ENCODE measurements at regions not wholly inside any gene's neighbourhood (a gene's known extent, or its start where the extent isn't known, plus 50 kb on each side); places are given as distances from the start of the nearest gene placed in this dataset.

DNA sequence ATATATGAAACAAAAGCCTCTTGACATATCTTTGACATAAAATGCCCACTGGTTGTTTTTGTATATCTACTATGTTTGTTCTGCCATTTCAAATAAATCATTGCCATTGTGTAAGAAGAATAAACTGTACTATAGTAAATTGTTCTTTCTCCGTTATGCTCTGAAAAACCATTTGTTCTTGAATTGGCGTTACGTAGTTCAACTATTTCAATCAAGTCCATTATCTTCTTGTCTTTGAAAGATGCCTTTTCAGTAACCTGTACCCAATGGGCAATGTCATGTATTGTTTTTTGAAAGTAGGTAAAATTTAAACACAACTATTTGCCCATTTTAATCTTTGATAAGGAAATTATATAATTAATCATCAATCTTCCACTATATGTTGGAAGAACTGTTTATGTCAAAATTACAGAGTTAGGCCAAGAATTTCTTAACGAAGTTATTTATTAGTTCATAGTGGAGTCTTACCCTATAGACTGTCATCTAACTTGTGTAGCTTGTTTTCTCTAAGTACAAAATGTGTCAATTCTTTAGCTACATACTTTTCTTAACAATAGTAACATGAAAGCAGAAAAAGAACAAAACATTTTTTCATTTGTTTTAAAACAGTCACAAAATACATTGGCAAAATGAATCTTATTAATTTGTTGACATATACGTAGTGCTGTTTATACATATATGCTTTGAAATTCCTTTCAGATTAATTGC, 294.8 kb downstream of the PTPRC start:
- Histone ChIP-seq H3K27me3 (ENCODE audit: insufficient read depth, low read length) (no peaks in the 10 kb centered on the region), H3K4me1 (ENCODE audit: insufficient read depth, low read length) (peaks cover 47% of the 10 kb centered on the region), H2AFZ (ENCODE audit: low read depth, low read length) (no peak overlapping the region), H3K4me3 (ENCODE audit: low read length) (peak overlapping the region; percentile 59), H3K36me3 (ENCODE audit: insufficient read depth, low read length) (no peaks in the 10 kb centered on the region), H3K9me3 (ENCODE audit: low read length) (no peaks in the 10 kb centered on the region)

GRCh38 chr1:198934426-198934825, 295.6 kb downstream of the PTPRC start:
- no peaks in the 10 kb centered on the region for H3K36me3 ChIP-seq (ENCODE audit: insufficient read depth, low read length)
- no peaks in the 10 kb centered on the region for H3K9me3 ChIP-seq (ENCODE audit: low read length)
- peak overlapping the region; percentile 59 for H3K4me3 ChIP-seq (ENCODE audit: low read length)
- peaks cover 40% of the 10 kb centered on the region for H3K4me1 ChIP-seq (ENCODE audit: insufficient read depth, low read length)
- no peak overlapping the region for H2AFZ ChIP-seq (ENCODE audit: low read depth, low read length)
- H3K27me3 ChIP-seq (ENCODE audit: insufficient read depth, low read length) = no peaks in the 10 kb centered on the region

DNA sequence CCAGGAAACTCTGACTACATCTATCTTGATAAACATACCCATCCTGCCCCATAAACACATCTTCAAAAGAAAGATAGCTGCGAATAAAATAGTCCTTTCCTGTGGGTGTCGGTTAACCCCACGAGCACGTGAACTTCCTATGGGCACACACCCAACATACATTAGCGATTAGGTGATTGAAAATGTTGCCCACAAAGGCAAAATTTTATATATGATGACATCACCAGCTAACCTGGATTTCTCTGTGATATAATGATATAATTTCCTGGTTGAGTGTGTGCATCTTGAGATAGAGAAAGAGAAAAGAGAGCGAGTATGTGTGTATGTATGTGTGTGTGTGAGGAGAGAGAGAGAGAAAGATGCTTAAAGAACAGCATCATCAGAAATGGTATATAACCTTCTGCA, 296.1 kb downstream of the PTPRC start:
- no peaks in the 10 kb centered on the region for H3K27me3 ChIP-seq (ENCODE audit: insufficient read depth, low read length)
- H3K36me3 ChIP-seq (ENCODE audit: insufficient read depth, low read length) = no peaks in the 10 kb centered on the region
- no peak overlapping the region for H2AFZ ChIP-seq (ENCODE audit: low read depth, low read length)
- peaks cover 39% of the 10 kb centered on the region for H3K4me1 ChIP-seq (ENCODE audit: insufficient read depth, low read length)
- H3K9me3 ChIP-seq (ENCODE audit: low read length) = no peaks in the 10 kb centered on the region
- peak overlapping the region; percentile 59 for H3K4me3 ChIP-seq (ENCODE audit: low read length)

- Histone ChIP-seq H3K9me3 (ENCODE audit: low read length) (no peaks in the 10 kb centered on the region), H3K4me3 (ENCODE audit: low read length) (peak overlapping the region; percentile 59), H2AFZ (ENCODE audit: low read depth, low read length) (no peak overlapping the region), H3K36me3 (ENCODE audit: insufficient read depth, low read length) (no peaks in the 10 kb centered on the region), H3K4me1 (ENCODE audit: insufficient read depth, low read length) (peaks cover 36% of the 10 kb centered on the region), H3K27me3 (ENCODE audit: insufficient read depth, low read length) (no peaks in the 10 kb centered on the region)
Measured at GRCh38 chr1:198935306-198935921, 296.6 kb downstream of the PTPRC start.

DNA sequence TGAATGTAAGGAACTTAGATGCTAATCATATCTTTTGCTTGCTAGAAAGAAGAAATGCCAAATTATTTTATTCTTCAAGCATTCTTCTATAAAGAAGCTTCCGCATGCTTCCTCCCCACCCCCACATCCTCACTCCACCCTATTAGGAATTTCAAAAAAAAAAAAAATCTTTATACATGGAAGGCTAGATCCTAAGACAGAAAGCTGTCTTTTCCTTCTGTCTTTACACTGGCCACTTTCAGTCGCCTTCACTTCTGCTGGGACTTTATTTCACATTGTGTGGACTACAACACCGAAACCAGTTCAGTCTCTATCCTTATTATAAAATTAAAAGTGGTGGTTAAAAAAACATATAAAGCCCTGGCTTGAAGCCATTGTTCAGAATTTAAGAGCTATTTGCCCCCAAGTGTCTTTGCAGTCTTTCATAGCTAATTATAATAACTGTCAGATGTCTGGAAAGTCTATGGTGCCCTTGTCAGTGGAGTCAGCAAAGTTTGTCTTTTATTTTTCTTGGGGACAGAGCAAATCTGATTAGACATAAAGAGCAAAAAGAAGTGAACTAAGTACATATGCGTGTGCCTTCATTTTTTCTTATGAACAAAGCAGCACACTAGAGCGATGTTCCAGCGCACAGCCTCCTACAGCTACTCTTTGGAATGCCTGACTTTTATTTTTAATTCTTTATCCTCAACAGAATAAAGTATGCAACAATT, 297.7 kb downstream of the PTPRC start:
- Histone ChIP-seq H3K4me1 (ENCODE audit: insufficient read depth, low read length) (peaks cover 29% of the 10 kb centered on the region), H2AFZ (ENCODE audit: low read depth, low read length) (peak overlapping the region; percentile 46), H3K36me3 (ENCODE audit: insufficient read depth, low read length) (no peaks in the 10 kb centered on the region), H3K4me3 (ENCODE audit: low read length) (peak overlapping the region; percentile 59), H3K9me3 (ENCODE audit: low read length) (no peaks in the 10 kb centered on the region), H3K27me3 (ENCODE audit: insufficient read depth, low read length) (no peaks in the 10 kb centered on the region)

DNA sequence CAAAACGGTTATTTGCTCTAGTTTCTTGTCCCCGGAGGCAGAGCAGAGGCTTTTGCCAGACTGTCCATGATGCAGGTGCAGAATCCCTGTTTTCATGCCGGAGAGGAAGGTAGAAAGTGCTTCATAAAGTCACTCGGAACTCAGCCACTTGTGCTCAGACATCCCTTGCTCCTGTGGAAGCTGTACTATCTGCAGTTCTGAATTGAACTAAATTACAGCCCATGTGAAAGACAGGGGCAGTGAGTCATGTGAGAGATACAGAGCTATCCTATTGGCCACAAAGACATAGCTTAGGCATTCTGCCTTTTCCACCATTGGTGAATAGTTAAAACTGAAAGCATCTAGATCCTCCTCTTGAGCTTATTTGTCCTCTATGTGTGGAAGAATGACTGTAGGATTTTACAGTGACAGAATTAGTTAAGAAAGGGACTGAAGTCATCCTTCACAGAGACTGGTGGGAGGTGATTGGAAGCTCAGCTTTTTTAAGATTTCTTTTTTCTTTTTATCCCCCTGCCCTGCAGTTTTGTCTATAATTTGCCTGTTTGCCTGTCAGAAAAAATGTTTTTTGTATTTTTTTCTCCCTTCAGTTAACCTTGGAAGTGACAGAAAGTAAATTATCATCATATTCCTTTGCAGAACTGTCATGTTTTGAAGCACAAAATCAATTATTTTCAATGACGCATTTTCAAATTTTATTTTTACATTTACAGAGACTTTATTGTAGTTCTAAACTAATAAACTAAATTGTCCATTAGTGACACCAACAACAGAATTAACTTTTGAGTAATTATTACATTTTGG, 298.6 kb downstream of the PTPRC start:
- Histone ChIP-seq H3K4me1 (ENCODE audit: insufficient read depth, low read length) (peaks cover 21% of the 10 kb centered on the region), H3K36me3 (ENCODE audit: insufficient read depth, low read length) (no peaks in the 10 kb centered on the region), H3K4me3 (ENCODE audit: low read length) (peak overlapping the region; percentile 59), H3K27me3 (ENCODE audit: insufficient read depth, low read length) (no peaks in the 10 kb centered on the region), H2AFZ (ENCODE audit: low read depth, low read length) (peak overlapping the region; percentile 85), H3K9me3 (ENCODE audit: low read length) (no peaks in the 10 kb centered on the region)

DNA sequence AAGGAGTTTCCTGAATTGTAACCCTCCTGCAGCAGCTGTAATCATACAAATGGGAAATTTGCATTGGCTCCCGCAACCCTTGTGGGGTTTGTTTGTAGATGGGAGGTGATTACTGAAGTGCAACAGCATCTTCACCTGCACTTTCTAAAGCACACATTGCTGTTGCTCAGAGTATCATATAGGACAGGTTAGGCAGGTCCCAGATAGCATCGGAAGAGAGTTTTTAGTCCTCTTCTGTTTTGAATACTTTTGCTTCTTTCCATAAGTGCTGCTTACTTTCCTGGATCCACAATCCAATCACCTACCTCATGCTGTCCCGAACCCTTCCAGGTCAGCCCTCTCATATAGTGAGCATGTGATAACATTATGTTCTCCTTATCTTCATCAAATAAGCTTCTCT, 300.4 kb downstream of the PTPRC start:
- Histone ChIP-seq H3K36me3 (ENCODE audit: insufficient read depth, low read length) (no peaks in the 10 kb centered on the region), H2AFZ (ENCODE audit: low read depth, low read length) (no peak overlapping the region), H3K9me3 (ENCODE audit: low read length) (no peaks in the 10 kb centered on the region), H3K4me3 (ENCODE audit: low read length) (no peak overlapping the region), H3K4me1 (ENCODE audit: insufficient read depth, low read length) (peaks cover 5% of the 10 kb centered on the region), H3K27me3 (ENCODE audit: insufficient read depth, low read length) (no peaks in the 10 kb centered on the region)

GRCh38 chr1:198939956-198940355, 301.1 kb downstream of the PTPRC start:
- no peak overlapping the region for H2AFZ ChIP-seq (ENCODE audit: low read depth, low read length)
- no peak overlapping the region for H3K4me3 ChIP-seq (ENCODE audit: low read length)
- peaks cover 5% of the 10 kb centered on the region for H3K4me1 ChIP-seq (ENCODE audit: insufficient read depth, low read length)
- no peaks in the 10 kb centered on the region for H3K36me3 ChIP-seq (ENCODE audit: insufficient read depth, low read length)
- H3K9me3 ChIP-seq (ENCODE audit: low read length) = no peaks in the 10 kb centered on the region
- H3K27me3 ChIP-seq (ENCODE audit: insufficient read depth, low read length) = no peaks in the 10 kb centered on the region

DNA sequence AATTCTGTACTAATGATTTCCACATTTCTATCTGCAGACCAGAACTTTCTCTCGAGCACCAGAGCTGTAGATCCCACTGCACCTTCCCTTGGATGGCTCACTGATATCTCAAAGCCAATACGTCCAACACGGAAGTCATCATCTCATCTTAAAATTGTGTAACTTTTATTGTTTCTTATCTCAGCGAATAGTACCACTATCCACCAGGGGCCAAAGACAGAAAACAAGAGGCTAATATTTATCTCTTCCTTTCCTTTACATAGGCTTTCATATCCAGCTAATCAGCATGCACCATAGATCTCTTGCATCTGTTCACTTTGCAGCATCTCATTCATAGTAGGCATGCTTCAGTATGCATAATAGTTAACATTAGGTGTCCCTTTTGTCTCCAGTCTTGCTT, 303.6 kb downstream of the PTPRC start:
- no peaks in the 10 kb centered on the region for H3K9me3 ChIP-seq (ENCODE audit: low read length)
- H2AFZ ChIP-seq (ENCODE audit: low read depth, low read length) = no peak overlapping the region
- H3K4me1 ChIP-seq (ENCODE audit: insufficient read depth, low read length) = peaks cover 4% of the 10 kb centered on the region
- H3K36me3 ChIP-seq (ENCODE audit: insufficient read depth, low read length) = no peaks in the 10 kb centered on the region
- H3K4me3 ChIP-seq (ENCODE audit: low read length) = no peak overlapping the region
- no peaks in the 10 kb centered on the region for H3K27me3 ChIP-seq (ENCODE audit: insufficient read depth, low read length)

DNA sequence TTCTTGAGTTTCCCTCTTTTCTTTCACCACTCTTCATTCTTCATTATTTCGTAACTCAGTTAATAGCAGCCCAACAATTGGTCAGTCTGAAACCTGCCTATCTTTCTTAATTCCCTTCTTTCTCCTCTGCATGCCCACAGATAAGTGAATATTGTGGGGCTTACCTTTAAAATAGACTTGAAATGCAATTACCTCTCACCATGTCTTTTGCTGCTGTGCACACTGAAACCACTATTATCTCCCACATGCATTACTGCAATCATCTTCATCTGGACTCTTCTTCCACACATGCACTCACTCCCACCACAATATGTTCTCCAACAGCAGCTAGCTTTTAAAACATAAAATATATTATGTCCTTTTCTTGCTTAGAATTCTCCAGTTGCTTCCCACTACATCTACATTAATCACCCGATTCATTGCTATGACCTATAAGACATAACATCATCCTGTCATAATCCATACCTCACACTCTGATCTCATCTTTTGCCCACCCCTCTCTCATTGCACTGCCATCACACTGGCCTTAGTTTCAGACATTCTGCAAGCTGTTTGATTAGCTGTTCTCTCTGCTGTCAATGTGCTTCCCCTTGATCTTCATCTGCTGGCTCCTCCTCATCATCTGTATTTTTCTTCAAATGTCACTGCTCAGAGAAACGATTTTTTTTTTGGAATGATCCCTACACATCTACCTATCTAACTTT, 304.8 kb downstream of the PTPRC start:
- Histone ChIP-seq H3K36me3 (ENCODE audit: insufficient read depth, low read length) (no peaks in the 10 kb centered on the region), H3K27me3 (ENCODE audit: insufficient read depth, low read length) (no peaks in the 10 kb centered on the region), H2AFZ (ENCODE audit: low read depth, low read length) (no peak overlapping the region), H3K4me3 (ENCODE audit: low read length) (no peak overlapping the region), H3K4me1 (ENCODE audit: insufficient read depth, low read length) (no peaks in the 10 kb centered on the region), H3K9me3 (ENCODE audit: low read length) (no peaks in the 10 kb centered on the region)

DNA sequence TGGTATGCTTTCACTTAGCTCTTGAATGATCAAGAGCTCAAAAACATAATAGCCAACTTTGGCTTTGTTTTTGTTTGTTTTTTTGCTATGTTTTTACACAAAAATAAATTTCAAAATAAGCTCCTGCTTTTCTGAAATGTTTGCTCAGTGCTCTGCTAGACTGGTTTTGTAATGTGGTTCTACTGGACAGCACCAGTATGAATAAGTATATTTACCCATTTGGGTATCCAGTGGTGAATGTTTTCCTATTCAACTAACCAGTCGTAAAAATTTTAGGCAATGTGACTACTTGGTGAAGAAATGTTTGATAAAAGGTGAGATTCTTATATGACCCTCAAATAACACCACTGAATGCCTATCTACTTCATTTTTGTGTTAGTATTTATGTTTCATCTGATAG, 308.6 kb downstream of the PTPRC start:
- no peaks in the 10 kb centered on the region for H3K36me3 ChIP-seq (ENCODE audit: insufficient read depth, low read length)
- H3K4me1 ChIP-seq (ENCODE audit: insufficient read depth, low read length) = no peaks in the 10 kb centered on the region
- no peaks in the 10 kb centered on the region for H3K9me3 ChIP-seq (ENCODE audit: low read length)
- H3K4me3 ChIP-seq (ENCODE audit: low read length) = no peak overlapping the region
- no peaks in the 10 kb centered on the region for H3K27me3 ChIP-seq (ENCODE audit: insufficient read depth, low read length)
- H2AFZ ChIP-seq (ENCODE audit: low read depth, low read length) = no peak overlapping the region

- Histone ChIP-seq H3K4me1 (ENCODE audit: insufficient read depth, low read length) (no peaks in the 10 kb centered on the region), H3K36me3 (ENCODE audit: insufficient read depth, low read length) (no peaks in the 10 kb centered on the region), H3K4me3 (ENCODE audit: low read length) (no peak overlapping the region), H3K9me3 (ENCODE audit: low read length) (no peaks in the 10 kb centered on the region), H3K27me3 (ENCODE audit: insufficient read depth, low read length) (no peaks in the 10 kb centered on the region), H2AFZ (ENCODE audit: low read depth, low read length) (no peak overlapping the region)
Measured at GRCh38 chr1:198948895-198949659, 310.2 kb downstream of the PTPRC start.

Measured in neuron (in vitro differentiated cells).